ENCODE measurements at regions not wholly inside any gene's neighbourhood (a gene's known extent, or its start where the extent isn't known, plus 50 kb on each side); places are given as distances from the start of the nearest gene placed in this dataset.

DNA sequence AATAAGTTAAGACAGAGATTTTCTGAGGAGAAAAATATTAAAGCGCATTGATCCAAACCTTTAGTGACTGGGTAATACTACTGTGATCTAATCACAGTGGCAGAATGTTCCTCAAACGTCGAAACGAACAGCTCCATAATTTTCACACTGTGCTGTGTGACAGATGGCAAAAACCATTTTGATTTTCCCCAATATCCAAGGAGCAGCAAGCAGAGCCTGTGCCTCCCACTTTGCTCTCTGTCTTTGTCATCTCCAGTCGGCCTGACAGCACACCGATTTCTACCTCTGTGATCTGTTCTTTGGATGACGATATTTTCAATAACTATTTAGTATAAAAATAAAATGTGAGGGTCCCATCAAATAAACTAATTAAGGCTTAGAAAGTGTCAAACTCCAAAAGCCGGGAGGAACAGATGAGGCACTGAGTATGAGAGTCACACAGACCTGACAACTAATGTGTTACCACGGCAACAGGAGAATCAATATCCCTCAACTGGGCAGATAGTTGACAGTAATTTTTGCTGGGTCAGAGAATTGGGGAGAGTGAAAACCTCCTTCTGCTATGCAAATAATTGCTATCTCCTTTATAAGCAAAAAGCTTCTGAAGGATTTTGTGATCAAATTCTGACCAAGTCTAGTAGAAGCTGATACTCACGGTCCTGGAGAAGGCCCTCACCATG is 489.1 kb upstream of the CFAP20DC start:
- Mint-ChIP-seq H3K4me1 (peaks cover 11% of the 10 kb centered on the region), H3K27ac (no peak overlapping the region), H3K27me3 (ENCODE audit: insufficient read depth, low read depth, poor library complexity) (no peaks in the 10 kb centered on the region), H3K36me3 (ENCODE audit: low read depth) (no peaks in the 10 kb centered on the region), H3K4me3 (no peak overlapping the region), H3K9me3 (no peaks in the 10 kb centered on the region)
- no peaks in the 10 kb centered on the region for H3F3A ChIP-seq (replicated peaks; ENCODE audit: low read depth)
- ATAC-seq: no peak
- no peaks in the 10 kb centered on the region for H4K20me1 ChIP-seq (replicated peaks; ENCODE audit: insufficient read depth)
- no peak overlapping the region for H3K4me3 ChIP-seq
- H3K9me2 ChIP-seq (ENCODE audit: insufficient read depth): no peaks in the 10 kb centered on the region
- H2AFZ ChIP-seq: no peak overlapping the region
- no peak overlapping the region for H3K27ac ChIP-seq (ENCODE audit: low read depth)
- H3K4me2 ChIP-seq: no peak overlapping the region
- H3K27me3 ChIP-seq (ENCODE audit: insufficient read depth): no peaks in the 10 kb centered on the region
- no peak for TF ChIP-seq NANOG (IDR thresholded peaks at IDR 0.05; ENCODE audit: borderline replicate concordance)
- TF ChIP-seq STAT1 (IDR thresholded peaks at IDR 0.05; ENCODE audit: unreplicated experiment): no peak
- TF ChIP-seq EZH2phosphoT487 (IDR thresholded peaks at IDR 0.05; ENCODE audit: unreplicated experiment): no peak
- TF ChIP-seq, protein P1, sequence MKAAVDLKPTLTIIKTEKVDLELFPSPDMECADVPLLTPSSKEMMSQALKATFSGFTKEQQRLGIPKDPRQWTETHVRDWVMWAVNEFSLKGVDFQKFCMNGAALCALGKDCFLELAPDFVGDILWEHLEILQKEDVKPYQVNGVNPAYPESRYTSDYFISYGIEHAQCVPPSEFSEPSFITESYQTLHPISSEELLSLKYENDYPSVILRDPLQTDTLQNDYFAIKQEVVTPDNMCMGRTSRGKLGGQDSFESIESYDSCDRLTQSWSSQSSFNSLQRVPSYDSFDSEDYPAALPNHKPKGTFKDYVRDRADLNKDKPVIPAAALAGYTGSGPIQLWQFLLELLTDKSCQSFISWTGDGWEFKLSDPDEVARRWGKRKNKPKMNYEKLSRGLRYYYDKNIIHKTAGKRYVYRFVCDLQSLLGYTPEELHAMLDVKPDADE (IDR thresholded peaks at IDR 0.05): no peak
- TF ChIP-seq, protein P2, sequence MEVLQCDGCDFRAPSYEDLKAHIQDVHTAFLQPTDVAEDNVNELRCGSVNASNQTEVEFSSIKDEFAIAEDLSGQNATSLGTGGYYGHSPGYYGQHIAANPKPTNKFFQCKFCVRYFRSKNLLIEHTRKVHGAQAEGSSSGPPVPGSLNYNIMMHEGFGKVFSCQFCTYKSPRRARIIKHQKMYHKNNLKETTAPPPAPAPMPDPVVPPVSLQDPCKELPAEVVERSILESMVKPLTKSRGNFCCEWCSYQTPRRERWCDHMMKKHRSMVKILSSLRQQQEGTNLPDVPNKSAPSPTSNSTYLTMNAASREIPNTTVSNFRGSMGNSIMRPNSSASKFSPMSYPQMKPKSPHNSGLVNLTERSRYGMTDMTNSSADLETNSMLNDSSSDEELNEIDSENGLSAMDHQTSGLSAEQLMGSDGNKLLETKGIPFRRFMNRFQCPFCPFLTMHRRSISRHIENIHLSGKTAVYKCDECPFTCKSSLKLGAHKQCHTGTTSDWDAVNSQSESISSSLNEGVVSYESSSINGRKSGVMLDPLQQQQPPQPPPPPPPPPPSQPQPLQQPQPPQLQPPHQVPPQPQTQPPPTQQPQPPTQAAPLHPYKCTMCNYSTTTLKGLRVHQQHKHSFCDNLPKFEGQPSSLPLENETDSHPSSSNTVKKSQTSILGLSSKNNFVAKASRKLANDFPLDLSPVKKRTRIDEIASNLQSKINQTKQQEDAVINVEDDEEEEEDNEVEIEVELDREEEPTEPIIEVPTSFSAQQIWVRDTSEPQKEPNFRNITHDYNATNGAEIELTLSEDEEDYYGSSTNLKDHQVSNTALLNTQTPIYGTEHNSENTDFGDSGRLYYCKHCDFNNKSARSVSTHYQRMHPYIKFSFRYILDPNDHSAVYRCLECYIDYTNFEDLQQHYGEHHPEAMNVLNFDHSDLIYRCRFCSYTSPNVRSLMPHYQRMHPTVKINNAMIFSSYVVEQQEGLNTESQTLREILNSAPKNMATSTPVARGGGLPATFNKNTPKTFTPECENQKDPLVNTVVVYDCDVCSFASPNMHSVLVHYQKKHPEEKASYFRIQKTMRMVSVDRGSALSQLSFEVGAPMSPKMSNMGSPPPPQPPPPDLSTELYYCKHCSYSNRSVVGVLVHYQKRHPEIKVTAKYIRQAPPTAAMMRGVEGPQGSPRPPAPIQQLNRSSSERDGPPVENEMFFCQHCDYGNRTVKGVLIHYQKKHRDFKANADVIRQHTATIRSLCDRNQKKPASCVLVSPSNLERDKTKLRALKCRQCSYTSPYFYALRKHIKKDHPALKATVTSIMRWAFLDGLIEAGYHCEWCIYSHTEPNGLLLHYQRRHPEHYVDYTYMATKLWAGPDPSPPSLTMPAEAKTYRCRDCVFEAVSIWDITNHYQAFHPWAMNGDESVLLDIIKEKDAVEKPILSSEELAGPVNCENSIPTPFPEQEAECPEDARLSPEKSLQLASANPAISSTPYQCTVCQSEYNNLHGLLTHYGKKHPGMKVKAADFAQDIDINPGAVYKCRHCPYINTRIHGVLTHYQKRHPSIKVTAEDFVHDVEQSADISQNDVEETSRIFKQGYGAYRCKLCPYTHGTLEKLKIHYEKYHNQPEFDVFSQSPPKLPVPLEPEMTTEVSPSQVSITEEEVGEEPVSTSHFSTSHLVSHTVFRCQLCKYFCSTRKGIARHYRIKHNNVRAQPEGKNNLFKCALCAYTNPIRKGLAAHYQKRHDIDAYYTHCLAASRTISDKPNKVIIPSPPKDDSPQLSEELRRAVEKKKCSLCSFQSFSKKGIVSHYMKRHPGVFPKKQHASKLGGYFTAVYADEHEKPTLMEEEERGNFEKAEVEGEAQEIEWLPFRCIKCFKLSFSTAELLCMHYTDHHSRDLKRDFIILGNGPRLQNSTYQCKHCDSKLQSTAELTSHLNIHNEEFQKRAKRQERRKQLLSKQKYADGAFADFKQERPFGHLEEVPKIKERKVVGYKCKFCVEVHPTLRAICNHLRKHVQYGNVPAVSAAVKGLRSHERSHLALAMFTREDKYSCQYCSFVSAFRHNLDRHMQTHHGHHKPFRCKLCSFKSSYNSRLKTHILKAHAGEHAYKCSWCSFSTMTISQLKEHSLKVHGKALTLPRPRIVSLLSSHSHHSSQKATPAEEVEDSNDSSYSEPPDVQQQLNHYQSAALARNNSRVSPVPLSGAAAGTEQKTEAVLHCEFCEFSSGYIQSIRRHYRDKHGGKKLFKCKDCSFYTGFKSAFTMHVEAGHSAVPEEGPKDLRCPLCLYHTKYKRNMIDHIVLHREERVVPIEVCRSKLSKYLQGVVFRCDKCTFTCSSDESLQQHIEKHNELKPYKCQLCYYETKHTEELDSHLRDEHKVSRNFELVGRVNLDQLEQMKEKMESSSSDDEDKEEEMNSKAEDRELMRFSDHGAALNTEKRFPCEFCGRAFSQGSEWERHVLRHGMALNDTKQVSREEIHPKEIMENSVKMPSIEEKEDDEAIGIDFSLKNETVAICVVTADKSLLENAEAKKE (CRISPR knock-in tag; IDR thresholded peaks at IDR 0.05): no peak
- TF ChIP-seq ZNF114 (CRISPR knock-in tag; IDR thresholded peaks at IDR 0.05): no peak
- TF ChIP-seq JUNB (IDR thresholded peaks at IDR 0.05; ENCODE audit: unreplicated experiment): no peak
- TF ChIP-seq, protein P3, sequence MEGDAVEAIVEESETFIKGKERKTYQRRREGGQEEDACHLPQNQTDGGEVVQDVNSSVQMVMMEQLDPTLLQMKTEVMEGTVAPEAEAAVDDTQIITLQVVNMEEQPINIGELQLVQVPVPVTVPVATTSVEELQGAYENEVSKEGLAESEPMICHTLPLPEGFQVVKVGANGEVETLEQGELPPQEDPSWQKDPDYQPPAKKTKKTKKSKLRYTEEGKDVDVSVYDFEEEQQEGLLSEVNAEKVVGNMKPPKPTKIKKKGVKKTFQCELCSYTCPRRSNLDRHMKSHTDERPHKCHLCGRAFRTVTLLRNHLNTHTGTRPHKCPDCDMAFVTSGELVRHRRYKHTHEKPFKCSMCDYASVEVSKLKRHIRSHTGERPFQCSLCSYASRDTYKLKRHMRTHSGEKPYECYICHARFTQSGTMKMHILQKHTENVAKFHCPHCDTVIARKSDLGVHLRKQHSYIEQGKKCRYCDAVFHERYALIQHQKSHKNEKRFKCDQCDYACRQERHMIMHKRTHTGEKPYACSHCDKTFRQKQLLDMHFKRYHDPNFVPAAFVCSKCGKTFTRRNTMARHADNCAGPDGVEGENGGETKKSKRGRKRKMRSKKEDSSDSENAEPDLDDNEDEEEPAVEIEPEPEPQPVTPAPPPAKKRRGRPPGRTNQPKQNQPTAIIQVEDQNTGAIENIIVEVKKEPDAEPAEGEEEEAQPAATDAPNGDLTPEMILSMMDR (conservative IDR thresholded peaks at IDR 0.05; ENCODE audit: low read depth in 2 of 2): no peak
- no peaks in the 10 kb centered on the region for H3K79me2 ChIP-seq (replicated peaks; ENCODE audit: insufficient read depth)
- peaks cover 10% of the 10 kb centered on the region; the same call in 1 of the 2 replicates for H3K4me1 ChIP-seq (ENCODE audit: insufficient read depth)
- DNase-seq (ENCODE audit: low spot score): no peak
- no peaks in the 10 kb centered on the region for H3K36me3 ChIP-seq (ENCODE audit: insufficient read depth)
